ENCODE measurements at regions not wholly inside any gene's neighbourhood (a gene's known extent, or its start where the extent isn't known, plus 50 kb on each side); places are given as distances from the start of the nearest gene placed in this dataset.

DNA sequence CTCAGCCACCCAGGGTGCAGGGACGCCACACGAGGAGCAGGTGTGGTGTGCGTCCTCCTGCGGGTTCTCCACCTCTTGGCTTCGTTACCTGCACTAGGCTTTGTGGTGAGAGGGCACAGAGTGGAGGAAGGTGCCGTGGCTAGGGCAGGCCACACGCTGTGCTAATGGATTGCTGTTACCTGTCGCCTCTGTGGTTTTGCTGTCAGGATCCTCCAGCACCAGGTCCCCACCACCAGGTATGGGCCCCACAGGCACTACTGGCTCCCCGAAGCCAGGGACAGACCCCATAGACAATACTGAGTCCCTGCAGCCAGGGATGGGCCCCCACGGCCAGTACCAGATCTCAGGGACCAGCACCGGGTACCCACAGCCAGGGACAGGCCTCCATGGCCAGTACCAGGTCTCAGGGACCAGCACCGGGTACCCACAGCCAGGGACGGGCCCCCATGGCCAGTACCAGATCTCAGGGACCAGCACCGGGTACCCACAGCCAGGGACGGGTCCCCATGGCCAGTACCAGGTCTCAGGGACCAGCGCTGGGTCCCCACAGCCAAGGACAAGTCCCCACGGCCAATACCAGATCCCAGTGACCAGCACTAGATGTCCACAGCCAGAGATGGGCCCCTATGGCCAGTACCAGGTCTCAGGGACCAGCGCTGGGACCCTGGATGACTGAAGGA is 315.6 kb downstream of the SEC14L1 start:
- TF ChIP-seq, protein P1, sequence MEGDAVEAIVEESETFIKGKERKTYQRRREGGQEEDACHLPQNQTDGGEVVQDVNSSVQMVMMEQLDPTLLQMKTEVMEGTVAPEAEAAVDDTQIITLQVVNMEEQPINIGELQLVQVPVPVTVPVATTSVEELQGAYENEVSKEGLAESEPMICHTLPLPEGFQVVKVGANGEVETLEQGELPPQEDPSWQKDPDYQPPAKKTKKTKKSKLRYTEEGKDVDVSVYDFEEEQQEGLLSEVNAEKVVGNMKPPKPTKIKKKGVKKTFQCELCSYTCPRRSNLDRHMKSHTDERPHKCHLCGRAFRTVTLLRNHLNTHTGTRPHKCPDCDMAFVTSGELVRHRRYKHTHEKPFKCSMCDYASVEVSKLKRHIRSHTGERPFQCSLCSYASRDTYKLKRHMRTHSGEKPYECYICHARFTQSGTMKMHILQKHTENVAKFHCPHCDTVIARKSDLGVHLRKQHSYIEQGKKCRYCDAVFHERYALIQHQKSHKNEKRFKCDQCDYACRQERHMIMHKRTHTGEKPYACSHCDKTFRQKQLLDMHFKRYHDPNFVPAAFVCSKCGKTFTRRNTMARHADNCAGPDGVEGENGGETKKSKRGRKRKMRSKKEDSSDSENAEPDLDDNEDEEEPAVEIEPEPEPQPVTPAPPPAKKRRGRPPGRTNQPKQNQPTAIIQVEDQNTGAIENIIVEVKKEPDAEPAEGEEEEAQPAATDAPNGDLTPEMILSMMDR (IDR thresholded peaks at IDR 0.05) = no peak
- TF ChIP-seq POLR2A (IDR thresholded peaks at IDR 0.05) = no peak
- no peak for TF ChIP-seq POLR2AphosphoS5 (IDR thresholded peaks at IDR 0.05)

Measured in breast epithelium (tissue), 3 donors.